ENCODE measurements at regions not wholly inside any gene's neighbourhood (a gene's known extent, or its start where the extent isn't known, plus 50 kb on each side); places are given as distances from the start of the nearest gene placed in this dataset.

DNA sequence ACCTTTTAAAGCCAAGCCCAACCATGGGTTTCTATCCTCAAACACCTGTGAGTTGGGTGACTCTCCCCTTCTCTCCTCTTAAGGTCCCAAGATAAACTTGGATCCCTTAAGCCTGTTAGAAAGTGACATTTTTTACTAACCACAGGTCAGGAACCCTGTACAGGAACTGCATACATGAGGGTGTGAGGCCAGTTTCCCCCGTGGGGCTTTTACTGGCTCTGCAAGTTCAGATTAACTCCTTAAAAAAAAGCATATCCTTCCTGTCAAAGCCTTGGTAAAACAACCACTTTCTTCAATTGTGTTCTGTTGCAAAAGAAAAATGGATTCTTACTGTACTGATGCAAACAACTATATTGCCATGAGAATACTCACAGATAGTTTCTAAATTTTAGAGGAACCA, 2638.7 kb upstream of the PCDH20 start:
- H3K27ac Mint-ChIP-seq: no peak overlapping the region
- DNase-seq: no peak
- TF ChIP-seq, protein P1, sequence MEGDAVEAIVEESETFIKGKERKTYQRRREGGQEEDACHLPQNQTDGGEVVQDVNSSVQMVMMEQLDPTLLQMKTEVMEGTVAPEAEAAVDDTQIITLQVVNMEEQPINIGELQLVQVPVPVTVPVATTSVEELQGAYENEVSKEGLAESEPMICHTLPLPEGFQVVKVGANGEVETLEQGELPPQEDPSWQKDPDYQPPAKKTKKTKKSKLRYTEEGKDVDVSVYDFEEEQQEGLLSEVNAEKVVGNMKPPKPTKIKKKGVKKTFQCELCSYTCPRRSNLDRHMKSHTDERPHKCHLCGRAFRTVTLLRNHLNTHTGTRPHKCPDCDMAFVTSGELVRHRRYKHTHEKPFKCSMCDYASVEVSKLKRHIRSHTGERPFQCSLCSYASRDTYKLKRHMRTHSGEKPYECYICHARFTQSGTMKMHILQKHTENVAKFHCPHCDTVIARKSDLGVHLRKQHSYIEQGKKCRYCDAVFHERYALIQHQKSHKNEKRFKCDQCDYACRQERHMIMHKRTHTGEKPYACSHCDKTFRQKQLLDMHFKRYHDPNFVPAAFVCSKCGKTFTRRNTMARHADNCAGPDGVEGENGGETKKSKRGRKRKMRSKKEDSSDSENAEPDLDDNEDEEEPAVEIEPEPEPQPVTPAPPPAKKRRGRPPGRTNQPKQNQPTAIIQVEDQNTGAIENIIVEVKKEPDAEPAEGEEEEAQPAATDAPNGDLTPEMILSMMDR (IDR thresholded peaks at IDR 0.05): no peak
- no peaks in the 10 kb centered on the region for H3K4me1 Mint-ChIP-seq
- H3K9me3 Mint-ChIP-seq: no peaks in the 10 kb centered on the region
- H3K4me3 Mint-ChIP-seq: no peak overlapping the region
- no peaks in the 10 kb centered on the region for H3K36me3 Mint-ChIP-seq (ENCODE audit: low read depth)
- H3K27me3 Mint-ChIP-seq (ENCODE audit: low read depth, poor library complexity): peaks cover 3% of the 10 kb centered on the region

DNA sequence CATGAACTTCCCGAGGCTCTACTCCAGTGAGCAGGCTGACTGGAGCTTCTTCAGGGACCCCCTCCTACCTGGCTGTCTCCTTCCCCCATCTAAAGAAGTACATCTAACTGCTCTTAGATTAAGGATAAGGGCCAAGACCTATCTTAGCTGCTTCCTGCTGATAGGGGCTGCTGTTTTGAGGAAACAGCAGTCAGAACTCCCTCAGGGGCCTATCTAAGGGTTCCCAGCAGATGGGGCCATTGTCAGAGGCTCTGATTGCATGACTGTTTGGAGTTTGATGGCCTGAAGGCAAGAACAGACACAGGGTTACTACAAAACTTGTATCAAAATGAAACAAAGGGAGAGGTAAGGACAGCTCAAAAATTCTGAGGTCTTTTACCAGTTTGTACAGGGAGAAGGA, 2636.9 kb upstream of the PCDH20 start:
- Mint-ChIP-seq H3K27me3 (ENCODE audit: low read depth, poor library complexity) (peaks cover 3% of the 10 kb centered on the region), H3K9me3 (no peaks in the 10 kb centered on the region), H3K36me3 (ENCODE audit: low read depth) (no peaks in the 10 kb centered on the region), H3K27ac (no peak overlapping the region), H3K4me3 (no peak overlapping the region), H3K4me1 (no peaks in the 10 kb centered on the region)
- TF ChIP-seq, protein P1 (IDR thresholded peaks at IDR 0.05): no peak
- no peak for DNase-seq

DNA sequence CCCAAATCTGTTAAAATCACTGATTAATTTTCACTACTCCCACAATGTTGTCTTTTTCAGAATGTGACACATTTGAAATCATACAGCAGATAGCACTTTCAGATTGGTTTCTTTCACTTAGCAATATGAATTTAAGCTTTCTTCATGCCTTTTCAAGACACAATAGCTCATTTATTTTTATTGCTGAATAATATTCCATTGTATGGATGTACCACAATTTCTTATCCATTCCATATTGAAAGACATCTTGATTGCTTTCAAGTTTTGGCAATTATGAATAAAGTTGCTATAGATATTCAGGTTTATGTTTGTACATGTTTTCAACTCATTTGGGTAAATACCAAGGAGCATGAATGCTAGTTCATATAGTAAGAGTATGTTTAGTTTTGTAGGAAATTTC, 2635.6 kb upstream of the PCDH20 start:
- H3K4me1 Mint-ChIP-seq: no peaks in the 10 kb centered on the region
- no peaks in the 10 kb centered on the region for H3K36me3 Mint-ChIP-seq (ENCODE audit: low read depth)

DNA sequence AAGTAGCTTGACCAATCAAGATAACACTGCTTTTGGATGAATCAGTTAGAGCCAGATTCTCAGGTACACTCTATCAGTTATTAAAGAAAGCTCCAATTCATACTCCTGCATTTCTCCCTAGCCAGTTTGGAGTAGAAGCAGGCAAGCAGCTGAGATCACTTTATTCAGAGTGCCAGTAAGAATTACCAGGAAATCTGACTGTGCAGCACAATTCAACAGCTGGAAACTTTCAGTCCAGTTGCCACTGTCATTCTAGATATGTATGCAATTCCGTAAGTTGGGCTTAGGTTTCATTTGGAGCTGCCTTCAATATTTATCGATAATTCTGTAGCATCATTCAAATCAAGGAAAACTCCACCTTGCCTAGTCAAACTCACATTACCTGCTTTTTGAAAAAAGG, 2625.6 kb upstream of the PCDH20 start:
- H3K27me3 Mint-ChIP-seq (ENCODE audit: low read depth, poor library complexity): no peaks in the 10 kb centered on the region
- DNase-seq: no peak
- H3K9me3 Mint-ChIP-seq: no peaks in the 10 kb centered on the region
- H3K36me3 Mint-ChIP-seq (ENCODE audit: low read depth): no peaks in the 10 kb centered on the region
- TF ChIP-seq, protein P1 (IDR thresholded peaks at IDR 0.05): no peak
- H3K4me1 Mint-ChIP-seq: no peaks in the 10 kb centered on the region
- H3K4me3 Mint-ChIP-seq: no peak overlapping the region
- no peak overlapping the region for H3K27ac Mint-ChIP-seq

More for the DNA sequence above, 2635.6 kb upstream of the PCDH20 start:
- Mint-ChIP-seq H3K27ac (no peak overlapping the region), H3K27me3 (ENCODE audit: low read depth, poor library complexity) (peaks cover 3% of the 10 kb centered on the region), H3K9me3 (no peaks in the 10 kb centered on the region), H3K4me3 (no peak overlapping the region)
- TF ChIP-seq, protein P1 (IDR thresholded peaks at IDR 0.05): no peak
- no peak for DNase-seq

DNA sequence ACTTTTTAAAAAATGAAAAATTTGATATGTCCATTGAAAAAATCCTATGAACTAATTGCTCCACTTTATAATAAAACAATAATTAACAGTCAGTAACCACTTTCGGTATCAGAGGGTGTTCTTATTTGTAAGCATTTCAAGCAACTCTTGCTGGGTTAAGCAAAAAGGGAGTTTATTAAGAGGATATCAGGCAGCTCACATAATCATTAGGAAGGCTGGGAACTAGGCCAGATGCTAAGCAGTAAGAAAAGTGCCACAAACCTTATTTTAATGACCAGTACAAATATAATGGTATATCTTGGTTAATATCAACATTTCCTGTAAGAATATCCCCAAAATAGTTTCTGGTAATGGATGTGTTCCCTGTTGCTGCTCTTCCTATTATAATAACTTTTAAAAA, 2618.3 kb upstream of the PCDH20 start:
- H3K4me1 Mint-ChIP-seq: no peaks in the 10 kb centered on the region
- no peaks in the 10 kb centered on the region for H3K27me3 Mint-ChIP-seq (ENCODE audit: low read depth, poor library complexity)
- H3K9me3 Mint-ChIP-seq: no peaks in the 10 kb centered on the region
- TF ChIP-seq, protein P1 (IDR thresholded peaks at IDR 0.05): no peak
- DNase-seq: no peak
- no peaks in the 10 kb centered on the region for H3K36me3 Mint-ChIP-seq (ENCODE audit: low read depth)
- H3K4me3 Mint-ChIP-seq: no peak overlapping the region
- H3K27ac Mint-ChIP-seq: no peak overlapping the region

DNA sequence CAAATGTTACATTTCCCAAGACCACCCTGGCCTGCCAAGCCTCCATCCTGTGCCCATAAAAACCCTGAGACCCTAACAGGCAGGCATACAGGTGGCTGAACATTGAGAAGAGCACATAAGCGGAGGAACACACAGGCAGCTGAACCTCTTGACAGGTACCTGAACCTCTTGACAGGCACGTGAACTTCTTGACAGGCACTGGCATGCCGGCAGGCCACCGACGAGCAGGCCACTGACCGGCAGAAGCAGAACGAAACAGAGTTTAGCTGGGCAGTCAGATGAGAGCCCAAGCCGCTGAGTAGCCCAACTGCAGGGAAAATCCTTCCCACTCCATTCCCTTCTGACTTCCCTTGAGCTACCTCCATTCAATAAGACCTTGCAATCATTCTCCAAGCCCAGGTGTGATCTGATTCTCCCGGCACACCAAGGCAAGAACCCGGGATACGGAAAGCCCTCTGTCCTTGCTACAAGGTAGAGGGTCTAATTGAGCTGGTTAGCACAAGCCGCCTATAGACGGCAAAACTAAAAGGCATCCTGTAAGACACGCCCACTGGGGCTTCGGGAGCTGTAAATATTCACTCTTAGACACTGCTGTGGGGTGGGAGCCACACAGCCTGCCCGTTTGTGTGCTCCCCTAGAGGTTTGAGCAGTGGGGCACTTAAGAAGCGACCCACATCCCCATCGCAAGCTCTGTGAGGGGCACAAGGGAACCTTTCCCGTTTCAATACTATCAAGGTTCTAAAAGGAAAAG, 2613.9 kb upstream of the PCDH20 start:
- TF ChIP-seq, protein P1 (IDR thresholded peaks at IDR 0.05): no peak
- no peak for DNase-seq
- no peaks in the 10 kb centered on the region for H3K9me3 Mint-ChIP-seq
- no peaks in the 10 kb centered on the region for H3K4me1 Mint-ChIP-seq
- H3K27ac Mint-ChIP-seq: no peak overlapping the region
- no peaks in the 10 kb centered on the region for H3K36me3 Mint-ChIP-seq (ENCODE audit: low read depth)
- H3K27me3 Mint-ChIP-seq (ENCODE audit: low read depth, poor library complexity): no peaks in the 10 kb centered on the region
- no peak overlapping the region for H3K4me3 Mint-ChIP-seq
